Colonic mucosa (tissue), 4 donors: ENCODE measurements at regions not wholly inside any gene's neighbourhood (a gene's known extent, or its start where the extent isn't known, plus 50 kb on each side); places are given as distances from the start of the nearest gene placed in this dataset.
"Not testable (repeated sequence)": the region's sequence is repeated elsewhere in the genome, so short reads cannot be mapped to it uniquely, and the experiment has no call there.

Experiments used
- DNase-seq: peaks from one replicate; pipeline ENCODE4 v3.0.0-alpha.2; 2020
- H3K27ac ChIP-seq: fragments of 200-600 bp; one replicate; pipeline ENCODE4 v1.8.0; 2021
- H3K27me3 ChIP-seq: fragments of 200-600 bp; one replicate; pipeline ENCODE4 v1.8.0; 2021
- H3K36me3 ChIP-seq: fragments of 200-600 bp; one replicate; pipeline ENCODE4 v1.8.0; 2021
- H3K4me1 ChIP-seq: fragments of 200-600 bp; one replicate; pipeline ENCODE4 v1.8.0; 2021; ENCODE audit warnings: mild to moderate bottlenecking
- H3K4me3 ChIP-seq: fragments of 200-600 bp; one replicate; pipeline ENCODE4 v1.8.0; 2021
- H3K9ac ChIP-seq, 2 donors: one replicate each; pipeline ENCODE4 v1.7.0; 2013; ENCODE audit warnings: control low read depth in 2 of 2, low read depth in 2 of 2, low read length in 2 of 2
- H3K9me3 ChIP-seq: fragments of 200-600 bp; one replicate; pipeline ENCODE4 v1.8.0; 2021
- CTCF ChIP-seq: fragments of 200-600 bp; IDR thresholded peaks from one replicate; pipeline ENCODE4 v1.8.0; 2022; ENCODE audit warnings: antibody characterized with exemption, mild to moderate bottlenecking
- intact Hi-C: fragments of 100-400 bp; cut with DNase I; formaldehyde crosslinking; loops from one replicate; pipeline ENCODE4 v1.14.1; 2022
- donor health status: healthy.
- donor health status: DM: no; HTN: no; CAD: no.
- donor health status: DM: no; HTN: no; CAD: no.

DNA sequence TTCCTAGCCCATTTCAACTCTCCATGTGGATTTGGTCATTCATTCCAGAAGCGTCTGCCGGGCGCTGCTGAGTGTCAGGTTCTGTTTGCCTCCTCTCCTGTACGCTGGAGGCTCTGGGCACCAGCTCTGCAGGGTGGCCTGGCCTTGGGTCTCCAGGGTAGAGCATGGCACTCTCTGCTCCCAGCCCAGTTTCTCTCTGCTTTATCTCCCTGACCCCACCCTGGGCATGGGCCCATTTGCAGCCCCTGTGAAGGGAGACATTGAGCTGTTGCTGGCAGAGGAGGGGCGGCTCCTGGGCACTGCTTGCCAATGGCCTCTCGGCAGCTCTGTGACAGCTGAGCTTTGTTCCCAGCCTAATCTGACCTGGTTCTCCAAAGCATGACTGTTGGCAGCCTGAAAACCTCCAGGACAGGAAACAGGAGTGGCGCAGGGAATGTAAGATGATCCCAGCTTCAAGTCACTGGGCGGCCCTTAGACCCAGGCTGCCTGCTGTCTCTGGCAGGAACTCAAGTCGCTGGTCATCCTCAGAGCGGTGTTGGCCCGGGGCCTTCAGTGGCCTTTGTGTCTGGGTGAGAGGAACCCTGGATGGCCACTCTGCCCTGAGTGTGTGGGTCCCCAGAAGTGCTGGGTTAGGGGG, 146.8 kb downstream of the SEC14L1 start:
- H3K36me3 ChIP-seq, result no peaks in the 10 kb centered on the region
- H3K27me3 ChIP-seq, result no peaks in the 10 kb centered on the region
- intact Hi-C loops, result no loop called here
- peak overlapping the region; percentile 78 to 96 for H3K9ac ChIP-seq
- no peak for TF ChIP-seq CTCF
- H3K4me1 ChIP-seq, result peaks cover 33% of the 10 kb centered on the region
- no peaks in the 10 kb centered on the region for H3K9me3 ChIP-seq
- DNase-seq, result peak; percentile 61
- H3K4me3 ChIP-seq, result no peak overlapping the region
- H3K27ac ChIP-seq, result peak overlapping the region; percentile 80

DNA sequence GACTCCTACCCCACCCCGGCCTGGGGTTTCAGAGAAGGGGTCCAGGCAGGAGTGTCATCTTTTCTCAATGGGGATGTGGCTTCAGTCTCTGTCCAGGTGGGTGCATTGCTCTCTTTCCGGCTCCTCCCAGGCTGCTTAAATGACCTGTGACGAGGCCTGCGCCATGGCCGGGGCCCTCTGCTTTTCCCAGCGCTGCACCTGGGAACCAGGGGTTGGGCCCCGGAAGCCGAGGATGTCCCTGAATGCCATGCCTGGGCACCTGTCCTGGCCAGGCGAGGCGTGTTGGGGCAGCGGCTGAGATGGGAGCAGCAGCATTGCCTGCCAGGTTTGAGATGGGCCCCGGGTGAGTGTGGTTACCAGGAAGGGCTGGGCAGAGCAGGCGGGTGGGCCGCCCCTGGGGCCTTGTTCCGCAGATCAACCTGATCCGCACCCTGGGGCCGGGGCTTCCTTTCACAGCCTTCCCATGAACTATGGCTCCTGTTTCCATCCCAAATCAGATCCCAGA, 147.4 kb downstream of the SEC14L1 start:
- TF ChIP-seq CTCF, result no peak
- H3K27ac ChIP-seq, result peak overlapping the region; percentile 80
- intact Hi-C loops, result no loop called here
- no peaks in the 10 kb centered on the region for H3K27me3 ChIP-seq
- no peak for DNase-seq
- H3K36me3 ChIP-seq, result no peaks in the 10 kb centered on the region
- peaks cover 33% of the 10 kb centered on the region for H3K4me1 ChIP-seq
- H3K9me3 ChIP-seq, result no peaks in the 10 kb centered on the region
- no peak overlapping the region for H3K4me3 ChIP-seq
- H3K9ac ChIP-seq, result peak overlapping the region; percentile 78 to 96

DNA sequence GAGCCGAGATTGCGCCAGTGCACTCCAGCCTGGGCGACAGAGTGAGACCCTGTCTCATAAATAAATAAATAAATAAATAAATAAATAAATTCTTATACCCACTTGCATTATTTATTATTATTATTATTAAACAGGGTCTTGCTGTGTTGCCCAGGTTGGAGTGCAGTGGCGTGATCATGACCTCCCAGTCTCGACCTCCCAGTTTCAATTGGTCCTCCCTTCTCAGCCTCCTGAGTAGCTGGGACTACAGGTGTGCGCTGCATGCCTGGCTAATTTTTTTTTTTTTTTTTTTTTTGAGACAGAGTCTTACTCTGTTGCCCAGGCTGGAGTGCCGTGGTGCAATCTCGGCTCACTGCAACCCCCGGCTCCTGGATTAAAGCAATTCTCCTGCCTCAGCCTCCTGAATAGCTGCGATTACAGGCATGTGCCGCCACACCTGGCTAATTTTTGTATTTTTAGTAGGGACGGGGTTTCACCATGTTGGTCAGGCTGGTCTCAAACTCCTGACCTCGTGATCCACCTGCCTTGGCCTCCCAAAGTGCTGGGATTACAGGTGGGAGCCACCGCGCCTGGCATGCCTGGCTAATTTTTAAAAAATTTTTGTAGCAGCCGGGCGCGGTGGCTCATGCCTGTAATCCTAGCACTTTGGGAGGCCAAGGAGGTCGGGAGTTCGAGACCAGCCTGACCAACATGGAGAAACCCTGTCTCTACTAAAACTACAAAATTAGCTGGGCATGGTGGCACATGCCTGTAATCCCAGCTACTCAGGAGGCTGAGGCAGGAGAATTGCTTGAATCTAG, 150.2 kb downstream of the SEC14L1 start:
- H3K9ac ChIP-seq, intact Hi-C loops, H3K4me3 ChIP-seq, H3K27me3 ChIP-seq, H3K27ac ChIP-seq, H3K9me3 ChIP-seq, H3K36me3 ChIP-seq, DNase-seq: not testable (repeated sequence)
- peaks cover 22% of the 10 kb centered on the region for H3K4me1 ChIP-seq

DNA sequence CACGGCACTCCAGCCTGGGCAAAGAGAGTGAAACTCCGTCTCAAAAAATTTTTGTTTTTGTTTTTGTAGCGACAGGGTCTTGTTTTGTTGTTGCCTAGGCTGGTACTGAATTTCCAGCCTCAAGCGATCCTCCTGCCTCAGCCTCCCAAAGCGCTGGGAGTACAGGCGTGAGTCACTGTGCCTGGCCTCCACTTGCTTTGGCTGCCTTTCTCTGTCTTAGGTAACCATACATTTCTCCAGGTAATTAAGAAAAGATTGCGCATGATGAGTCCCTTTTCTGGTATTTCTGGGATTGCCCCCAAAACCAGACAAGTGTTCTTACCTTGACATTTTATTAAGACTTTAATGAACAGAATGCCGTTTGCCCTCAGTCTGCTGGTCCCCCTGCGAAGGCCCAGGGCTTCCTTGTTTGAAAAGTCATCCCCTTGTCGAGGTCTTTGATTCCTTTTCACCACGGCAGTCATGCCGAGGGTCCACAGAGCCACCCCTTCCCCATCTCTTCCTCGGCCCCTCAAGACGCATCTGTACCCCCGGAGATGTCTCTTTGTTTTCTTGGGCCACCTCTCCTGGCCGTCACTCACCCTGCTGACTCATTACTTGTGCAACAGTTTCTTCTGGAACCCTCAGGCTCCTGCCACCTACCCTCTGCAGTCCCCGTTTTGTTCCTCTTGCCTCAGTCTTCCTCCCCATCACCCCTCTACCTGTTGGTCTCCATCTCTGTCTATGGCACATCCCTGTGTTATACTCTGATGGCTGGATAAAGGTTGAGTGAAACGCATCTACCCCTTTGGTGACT, 151.0 kb downstream of the SEC14L1 start:
- Histone ChIP-seq H3K4me3 (no peak overlapping the region), H3K27ac (no peak overlapping the region), H3K9me3 (no peaks in the 10 kb centered on the region), H3K36me3 (no peaks in the 10 kb centered on the region), H3K4me1 (peaks cover 14% of the 10 kb centered on the region), H3K27me3 (no peaks in the 10 kb centered on the region), H3K9ac (no peak overlapping the region)
- intact Hi-C loops, result no loop called here
- DNase-seq, result no peak
- TF ChIP-seq CTCF, result no peak

GRCh38 chr17:77294761-77295160, 154.0 kb downstream of the SEC14L1 start:
- H3K36me3 ChIP-seq, result no peaks in the 10 kb centered on the region
- intact Hi-C loops, result no loop called here
- no peak overlapping the region for H3K27ac ChIP-seq
- no peak overlapping the region for H3K9ac ChIP-seq
- TF ChIP-seq CTCF, result no peak
- no peak for DNase-seq
- H3K4me3 ChIP-seq, result no peak overlapping the region
- no peaks in the 10 kb centered on the region for H3K27me3 ChIP-seq
- H3K9me3 ChIP-seq, result no peaks in the 10 kb centered on the region
- no peaks in the 10 kb centered on the region for H3K4me1 ChIP-seq
